H4 (cell line): ENCODE measurements at regions not wholly inside any gene's neighbourhood (a gene's known extent, or its start where the extent isn't known, plus 50 kb on each side); places are given as distances from the start of the nearest gene placed in this dataset.

Source experiments
- DNase-seq: peaks from one replicate; pipeline ENCODE4 v3.0.0-alpha.2; 2015; ENCODE audit warnings: low spot score

DNA sequence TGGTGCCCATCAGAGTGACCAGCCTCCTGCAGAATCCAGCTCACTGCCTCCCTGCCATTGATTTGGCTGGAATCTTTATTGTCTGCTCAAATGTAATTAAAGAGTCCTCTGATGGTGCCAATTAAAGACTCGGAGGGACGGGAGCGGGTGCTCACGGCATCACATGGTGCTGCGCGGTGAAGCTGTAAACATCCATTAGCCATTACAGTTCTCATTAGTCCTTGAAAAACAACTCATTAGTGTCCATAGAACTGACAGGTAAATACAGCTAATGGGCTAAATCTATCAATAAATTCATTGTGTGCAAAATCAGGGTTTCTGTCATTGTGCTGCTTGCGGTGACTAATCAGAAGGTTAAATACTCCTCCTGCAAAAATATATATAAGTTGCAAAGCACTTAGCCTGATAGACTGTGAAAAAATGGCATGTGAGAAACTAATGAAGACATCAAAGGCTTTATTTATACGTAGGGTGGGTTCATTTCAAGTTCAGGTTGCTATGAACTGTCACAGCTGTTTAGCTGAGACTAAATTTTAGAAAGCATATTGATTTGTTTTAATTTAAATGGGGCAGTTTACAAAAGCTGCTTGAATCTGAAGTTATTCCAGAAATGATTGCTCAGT lies 289.8 kb upstream of the POU3F1 start:
- no peak for DNase-seq

DNA sequence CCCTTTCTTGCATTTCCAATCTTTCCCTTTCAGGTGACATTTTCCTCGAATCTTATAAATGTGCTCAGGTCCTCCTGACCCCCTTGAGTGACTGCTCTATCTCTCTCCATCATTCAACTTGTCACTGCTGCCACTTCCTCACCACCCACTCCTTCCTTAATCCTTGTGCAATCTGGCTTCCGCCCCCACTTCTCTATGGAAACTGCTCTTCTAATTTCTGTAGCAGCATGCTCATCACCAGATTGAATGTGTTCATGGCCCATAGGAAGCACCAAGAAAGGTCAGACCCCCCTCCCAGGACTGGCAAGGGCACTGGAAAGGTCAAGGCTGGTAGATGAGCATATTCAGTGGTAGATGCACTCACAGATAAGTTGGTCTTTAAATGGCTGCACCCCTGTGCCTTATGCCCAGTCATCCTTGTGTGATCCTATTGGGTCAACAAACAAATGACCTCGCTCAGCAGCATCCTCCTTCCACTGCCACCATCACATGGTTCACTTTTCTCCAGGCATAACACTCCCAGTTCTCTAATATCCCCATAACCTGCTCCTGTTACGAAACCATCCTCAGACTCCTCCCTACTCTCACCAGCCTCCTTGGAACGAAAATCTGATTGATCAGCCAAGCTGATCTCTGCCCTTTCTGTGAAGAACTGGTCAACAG lies 288.5 kb upstream of the POU3F1 start:
- no peak for DNase-seq

DNA sequence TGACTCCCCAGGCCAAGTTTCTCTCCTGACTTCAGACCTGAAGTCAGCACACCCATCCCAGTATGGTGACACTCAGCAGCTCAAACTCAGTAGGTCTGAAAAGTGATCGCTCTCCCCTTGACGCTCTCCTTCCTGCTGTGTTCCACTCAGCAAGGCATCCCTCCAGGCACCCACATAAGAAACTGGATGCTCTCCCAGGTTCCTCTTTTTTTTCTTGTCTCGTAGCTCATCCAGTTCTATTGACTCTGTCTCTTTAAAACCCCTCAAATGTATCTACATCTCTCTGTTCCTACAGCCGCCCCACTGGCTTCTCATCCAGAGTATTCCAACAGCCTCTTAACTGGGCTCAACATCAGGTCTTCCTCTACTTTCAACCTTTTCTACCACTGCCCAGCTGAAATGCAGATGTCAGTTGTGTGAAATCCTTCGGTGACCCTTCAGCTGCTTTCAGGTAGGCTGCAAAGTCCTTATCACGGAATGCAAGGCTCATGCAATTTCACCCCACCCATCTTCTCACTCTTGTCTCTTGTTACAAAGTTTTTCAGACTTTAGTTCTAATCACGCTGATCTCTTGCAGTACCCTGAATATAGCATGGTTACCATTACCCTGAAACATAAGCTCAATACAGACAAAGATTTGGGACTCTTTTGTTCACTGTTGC lies 286.2 kb upstream of the POU3F1 start:
- DNase-seq: no peak

DNA sequence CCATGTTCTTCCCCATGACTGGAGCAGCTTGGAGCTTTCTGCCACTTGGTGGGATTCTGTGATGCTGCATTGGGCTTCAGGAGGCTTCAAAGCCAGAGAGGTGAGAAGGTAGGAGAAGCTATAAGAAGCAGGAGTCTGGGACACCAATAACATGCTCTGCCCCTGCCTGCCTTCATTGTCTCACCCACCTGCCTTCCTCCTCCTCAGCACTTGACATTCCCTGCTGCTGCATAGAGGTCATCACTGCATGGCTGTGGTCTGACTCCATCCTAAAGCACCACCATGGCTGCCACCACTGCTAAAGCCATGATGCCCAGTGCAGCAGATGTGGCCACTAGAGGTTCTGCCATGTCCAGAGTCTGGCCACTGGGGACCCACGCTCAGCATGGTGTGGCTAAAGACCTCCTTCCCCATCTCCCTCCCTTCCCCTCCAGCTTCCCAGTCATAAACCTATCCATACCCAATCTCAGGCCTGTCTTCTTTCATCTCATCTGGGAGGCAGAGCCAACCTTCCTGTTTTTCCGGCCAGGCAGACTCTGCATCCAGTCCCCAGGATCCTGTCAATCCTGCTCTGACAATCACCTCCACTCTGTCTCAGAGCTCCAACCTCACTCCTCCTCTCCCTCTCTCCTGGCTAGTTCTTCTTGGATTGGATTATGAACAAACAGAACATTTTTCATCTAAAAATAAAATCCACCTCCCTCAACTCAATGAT lies 285.1 kb upstream of the POU3F1 start:
- no peak for DNase-seq

DNA sequence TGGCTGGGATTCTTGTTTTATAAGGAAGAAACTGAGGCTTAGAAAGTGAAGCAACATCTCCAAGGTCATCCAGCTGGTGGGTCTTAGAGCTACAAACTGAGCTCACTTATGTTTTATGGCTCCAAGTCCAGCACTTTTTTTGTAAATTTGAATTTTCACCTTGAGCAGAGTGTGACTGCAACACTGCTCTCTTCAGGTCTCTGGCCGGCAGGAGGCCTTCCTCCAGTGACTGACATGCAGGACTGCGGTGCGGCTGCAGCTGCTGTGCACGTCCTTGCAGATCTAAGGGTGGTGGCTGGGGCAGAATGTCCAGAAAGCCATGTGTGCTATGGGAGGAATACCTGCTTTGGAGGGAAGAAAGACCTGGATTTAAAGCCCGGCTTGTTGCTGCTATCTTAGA lies 284.2 kb upstream of the POU3F1 start:
- no peak for DNase-seq

DNA sequence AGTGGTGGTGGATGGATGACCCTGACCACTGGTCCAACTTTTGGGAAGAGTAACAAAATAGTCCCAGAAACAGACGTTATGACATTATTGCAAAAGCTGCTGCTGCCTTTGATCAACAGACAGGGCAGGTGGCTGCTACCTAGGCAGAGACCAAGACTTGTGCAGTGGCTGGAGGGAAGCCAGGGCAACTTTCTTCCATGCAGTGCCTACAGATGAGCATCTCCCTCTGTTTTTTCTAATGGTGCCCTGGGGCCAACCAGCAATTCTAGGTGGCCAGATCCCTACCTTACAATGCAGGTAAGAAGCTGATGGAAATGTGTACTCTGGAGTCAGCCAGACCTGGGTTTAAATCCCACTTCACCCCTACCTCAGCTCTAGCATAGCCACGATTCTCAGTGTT lies 283.1 kb upstream of the POU3F1 start:
- no peak for DNase-seq

DNA sequence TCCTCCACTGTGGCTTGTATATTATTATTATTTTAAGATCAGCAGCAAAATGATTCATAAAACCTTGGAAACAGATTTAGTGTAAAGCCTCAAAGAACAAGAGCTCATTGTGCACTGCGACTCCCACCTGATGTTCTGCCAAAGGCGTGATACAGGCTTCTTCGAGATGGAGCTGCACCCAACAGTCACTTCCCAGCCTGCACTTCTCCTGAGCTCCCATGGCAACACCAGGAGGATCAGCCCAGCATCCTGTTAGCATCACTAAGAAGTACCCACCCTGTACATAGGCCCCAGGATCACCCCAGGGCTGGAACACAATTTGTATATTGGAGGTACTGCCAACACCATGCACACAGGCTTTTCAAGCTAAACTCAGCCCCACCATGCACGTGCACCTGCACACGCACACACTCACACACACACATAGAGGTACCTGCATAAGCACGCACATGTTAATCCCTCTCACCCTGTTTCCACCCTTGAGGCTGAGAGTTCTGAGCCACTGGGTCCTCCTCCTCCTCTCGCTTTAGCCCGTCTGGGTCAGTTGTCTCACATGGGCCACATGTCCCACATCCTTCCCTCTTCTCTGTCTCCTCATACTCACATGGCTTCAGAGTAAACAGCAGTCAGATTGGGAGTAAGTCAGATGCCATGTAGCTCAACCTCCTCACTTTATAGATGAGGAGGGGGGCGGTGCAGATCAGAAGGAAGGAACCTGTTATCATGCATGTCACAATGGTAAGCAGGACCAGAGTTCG lies 281.9 kb upstream of the POU3F1 start:
- no peak for DNase-seq

DNA sequence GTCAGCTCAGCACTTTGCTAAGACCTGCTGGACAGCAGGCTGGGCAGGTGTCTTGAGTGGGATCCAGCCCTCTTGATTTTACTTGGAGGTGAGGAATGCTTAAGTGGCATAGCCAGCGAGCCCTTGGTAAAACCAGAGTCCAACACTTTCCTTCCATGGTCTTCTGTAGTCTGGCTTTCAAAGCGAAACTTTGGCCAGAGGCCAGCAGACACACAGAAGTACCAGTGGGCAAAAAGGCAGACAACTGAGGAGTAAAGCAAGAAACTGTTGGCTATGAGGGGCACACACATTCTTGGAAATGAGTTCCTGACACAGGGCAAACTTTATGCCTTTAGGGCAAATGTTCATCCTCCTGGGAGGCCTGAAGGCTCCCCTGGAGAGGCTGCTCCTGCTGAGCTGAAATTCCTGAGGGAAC lies 281.0 kb upstream of the POU3F1 start:
- no peak for DNase-seq

DNA sequence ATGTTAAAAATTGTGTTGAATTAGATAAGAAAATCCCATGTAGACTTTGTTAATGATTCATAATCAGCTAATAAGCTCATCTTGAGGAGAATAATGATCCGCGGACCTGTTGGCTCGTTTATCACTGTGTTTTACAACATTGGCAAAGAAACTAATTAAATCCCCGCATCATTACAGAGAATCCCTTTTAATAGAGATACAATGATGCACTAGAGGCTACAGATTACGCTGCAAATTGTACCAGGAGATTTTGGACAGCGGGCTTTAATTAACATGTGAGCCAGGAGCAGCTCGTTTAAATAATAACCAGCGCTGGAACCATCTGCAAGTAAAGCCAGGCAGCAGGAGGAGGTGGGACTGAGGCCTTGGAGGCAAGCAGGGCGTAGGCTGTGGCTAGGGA lies 280.3 kb upstream of the POU3F1 start:
- DNase-seq: no peak

DNA sequence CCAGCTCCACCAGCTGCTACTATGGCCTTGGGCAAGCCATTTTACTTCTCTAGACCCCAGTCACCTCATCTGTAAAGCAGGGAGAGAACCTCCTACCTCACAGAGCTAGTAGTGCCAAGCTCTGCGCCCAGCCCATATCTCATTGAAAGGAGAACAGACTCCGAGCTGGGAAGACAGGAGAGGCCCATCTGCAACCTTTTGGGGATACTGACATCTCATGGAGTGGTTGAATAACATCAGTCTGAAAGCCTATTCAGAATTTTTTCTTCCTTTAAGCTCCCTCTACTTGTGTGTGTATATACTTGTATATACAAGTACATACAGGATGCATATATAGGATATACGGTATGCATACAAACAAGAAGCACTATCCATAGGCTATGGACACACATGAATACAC lies 279.5 kb upstream of the POU3F1 start:
- DNase-seq: no peak

DNA sequence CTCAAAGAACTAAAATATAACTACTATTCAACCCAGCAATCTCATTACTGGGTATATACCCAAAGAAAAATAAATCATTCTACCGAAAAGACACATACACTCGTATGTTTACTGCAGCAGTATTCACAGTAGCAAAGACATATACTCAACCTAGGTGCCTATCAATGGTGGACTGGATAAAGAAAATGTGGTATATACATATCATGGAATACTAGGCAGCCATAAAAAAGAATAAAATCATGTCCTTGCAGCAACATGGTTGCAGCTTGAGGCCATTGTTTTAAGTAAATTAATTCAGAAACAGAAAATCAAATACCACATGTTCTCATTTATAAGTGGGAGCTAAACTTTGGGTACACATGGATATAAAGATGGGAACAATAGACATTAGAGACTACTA lies 266.2 kb upstream of the POU3F1 start:
- DNase-seq: no peak

DNA sequence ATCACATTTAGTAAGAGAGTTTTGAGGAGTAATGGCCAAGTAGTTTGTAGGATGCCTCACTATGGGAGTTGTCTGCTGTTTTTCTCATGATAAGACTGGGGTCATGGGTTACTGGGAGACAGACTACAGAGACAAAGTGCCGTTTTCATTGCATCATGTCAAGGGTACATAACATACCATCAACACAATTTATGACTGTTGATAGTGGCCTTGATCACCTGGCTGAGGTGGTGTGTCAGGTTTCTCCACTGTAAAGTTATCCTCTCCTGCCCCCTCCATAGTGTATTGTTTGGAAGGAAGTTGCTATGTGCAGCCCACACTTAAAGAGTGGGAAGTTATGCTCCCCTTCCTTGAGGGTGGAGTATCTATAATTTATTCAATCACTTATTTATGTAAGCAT lies 263.5 kb upstream of the POU3F1 start:
- no peak for DNase-seq

DNA sequence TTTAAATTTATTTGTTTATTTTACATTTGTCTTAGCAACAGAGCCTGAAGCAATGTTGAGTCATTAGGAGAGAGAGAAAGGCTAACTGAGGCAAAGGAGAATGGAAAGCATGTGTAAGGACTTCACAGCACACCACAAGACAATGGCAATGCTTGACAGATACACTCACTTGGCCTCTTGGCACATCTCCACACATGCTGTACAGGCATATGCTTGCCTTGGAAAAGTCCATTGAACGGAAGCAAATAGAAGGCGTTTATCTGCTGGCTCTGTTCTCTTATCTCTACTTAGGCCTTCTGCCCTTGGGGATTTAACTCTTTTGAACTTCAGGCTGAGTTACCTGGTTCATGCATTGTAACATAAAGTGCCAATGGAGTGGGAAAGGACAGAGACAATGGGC lies 262.2 kb upstream of the POU3F1 start:
- no peak for DNase-seq

DNA sequence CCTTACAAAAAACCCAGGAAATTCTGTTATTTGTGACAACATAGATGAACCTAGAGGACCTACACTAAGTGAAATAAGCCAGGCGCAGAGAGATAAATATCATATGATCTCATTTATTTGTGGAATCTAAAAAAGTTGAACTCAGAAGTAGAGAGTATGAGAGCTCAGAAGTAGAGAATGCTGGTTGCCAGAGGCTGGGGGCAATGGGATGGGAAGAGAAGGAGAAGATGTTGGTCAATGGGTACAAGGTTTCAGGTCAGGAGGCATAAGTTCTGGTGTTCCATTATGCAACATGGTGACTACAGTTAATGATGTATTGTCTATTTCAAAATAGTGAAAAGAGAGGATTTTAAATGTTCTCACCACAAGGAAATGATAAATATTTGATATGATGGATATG lies 259.1 kb upstream of the POU3F1 start:
- DNase-seq: no peak

DNA sequence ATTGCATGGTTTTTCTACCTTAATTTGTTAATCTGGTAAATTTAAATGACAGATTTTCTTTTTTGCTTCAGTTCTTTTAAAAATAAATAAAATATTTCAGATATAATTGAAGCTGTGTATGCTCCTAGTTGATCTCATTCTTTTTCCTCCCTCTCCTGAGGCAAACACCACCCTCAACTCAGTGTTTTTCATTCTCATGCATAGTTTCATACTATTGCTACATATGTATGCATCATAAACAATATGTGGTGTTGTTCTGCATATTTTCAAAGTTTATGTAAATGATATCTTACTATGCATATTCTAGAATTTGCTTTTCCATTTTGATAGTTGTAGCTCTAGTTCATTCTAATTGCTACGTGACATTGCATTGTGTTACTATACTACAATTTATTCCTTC lies 257.2 kb upstream of the POU3F1 start:
- DNase-seq: no peak

DNA sequence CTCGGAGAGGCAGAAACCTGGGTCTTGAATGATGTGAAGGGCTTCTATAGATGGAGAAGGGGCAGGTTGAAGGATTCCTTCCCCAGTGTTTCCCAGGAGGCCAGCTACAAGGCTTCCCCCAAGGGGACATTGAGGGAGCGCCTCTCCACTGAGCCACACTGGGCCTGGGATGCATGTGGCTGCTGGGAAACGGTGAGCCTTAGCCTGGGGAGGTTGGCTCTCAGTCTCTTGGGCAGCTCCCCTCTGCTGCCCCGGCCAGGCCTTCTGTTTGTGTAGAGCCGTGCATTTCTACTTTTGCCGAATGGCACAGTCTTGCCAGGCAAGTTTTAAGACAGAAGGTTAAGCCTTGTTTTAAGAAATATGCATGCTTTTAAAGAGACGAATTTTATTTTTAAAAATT lies 254.4 kb upstream of the POU3F1 start:
- no peak for DNase-seq

DNA sequence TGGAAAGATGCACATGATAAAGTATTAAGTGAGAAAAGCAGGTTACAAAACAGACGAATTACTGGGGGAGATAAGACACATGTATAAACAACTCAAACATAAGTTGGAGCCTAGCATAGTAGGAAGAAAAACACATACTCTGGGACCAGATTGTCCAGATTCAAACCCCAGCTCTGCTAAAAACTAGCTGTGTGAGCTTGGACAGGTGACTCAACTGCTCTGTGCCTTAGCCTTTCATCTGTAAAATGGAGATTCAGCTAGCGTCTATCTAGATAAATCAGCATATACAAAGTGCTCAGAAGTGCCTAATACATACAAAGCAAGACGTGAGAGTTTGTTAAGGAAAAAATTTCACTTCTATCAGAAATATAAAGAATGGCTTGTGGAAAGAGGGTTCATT lies 254.0 kb upstream of the POU3F1 start:
- no peak for DNase-seq

DNA sequence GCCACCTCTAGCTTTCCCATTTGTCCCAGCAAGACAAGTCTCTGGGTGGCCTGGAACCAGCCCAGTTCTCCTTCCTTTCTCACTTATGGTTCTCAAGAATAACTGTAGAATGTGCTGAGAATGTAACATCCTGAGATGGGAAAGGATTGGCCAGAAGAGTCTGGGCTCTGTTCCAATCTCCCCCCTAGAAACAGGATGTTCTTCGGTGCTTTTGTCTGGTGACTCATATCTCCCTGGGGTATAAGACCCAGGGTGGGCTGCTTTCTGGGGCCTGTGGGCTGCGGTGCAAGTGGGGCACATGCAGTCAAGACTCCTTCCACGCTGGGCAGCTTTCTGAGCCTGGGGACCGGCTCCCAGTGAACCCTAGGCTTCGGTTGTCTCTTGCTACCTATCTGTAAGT lies 251.2 kb upstream of the POU3F1 start:
- no peak for DNase-seq

DNA sequence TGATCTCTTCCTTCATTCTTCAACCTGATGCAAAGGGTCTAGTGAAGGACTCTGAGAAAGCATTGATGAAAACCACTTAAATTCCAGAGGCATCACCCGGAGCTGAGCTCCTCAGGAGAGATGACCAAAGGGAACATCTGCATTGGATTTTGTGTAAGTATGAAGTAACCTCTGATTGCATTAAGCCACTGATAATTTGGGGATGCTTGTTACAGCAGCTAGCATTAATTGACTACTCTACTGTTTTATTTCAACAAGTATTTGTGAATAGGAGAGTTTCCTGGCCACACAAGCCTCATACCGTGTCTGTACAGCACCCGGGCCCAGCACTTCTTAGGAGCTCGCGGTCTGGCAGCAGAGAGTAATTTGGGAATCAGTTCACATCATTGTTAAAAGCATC lies 250.7 kb upstream of the POU3F1 start:
- DNase-seq: no peak

DNA sequence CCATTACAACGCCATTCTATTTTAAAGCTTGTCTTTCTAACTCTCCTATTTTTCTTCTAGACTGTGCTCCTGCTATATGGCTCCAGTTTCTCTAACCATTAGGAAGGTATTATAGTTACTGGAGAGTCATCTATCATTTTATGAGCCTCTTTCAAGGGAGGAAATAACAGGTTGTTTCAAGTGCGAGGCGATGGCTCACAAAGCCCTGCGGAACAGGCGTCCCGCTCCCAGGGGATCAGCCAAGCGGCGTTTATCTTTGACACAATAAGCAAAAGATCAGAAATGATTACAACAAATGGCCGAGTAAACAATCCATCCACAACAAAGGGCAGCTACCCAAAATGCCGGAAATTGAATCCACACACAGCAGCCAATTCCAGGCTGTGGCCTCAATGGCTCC lies 249.5 kb upstream of the POU3F1 start:
- DNase-seq: no peak

DNA sequence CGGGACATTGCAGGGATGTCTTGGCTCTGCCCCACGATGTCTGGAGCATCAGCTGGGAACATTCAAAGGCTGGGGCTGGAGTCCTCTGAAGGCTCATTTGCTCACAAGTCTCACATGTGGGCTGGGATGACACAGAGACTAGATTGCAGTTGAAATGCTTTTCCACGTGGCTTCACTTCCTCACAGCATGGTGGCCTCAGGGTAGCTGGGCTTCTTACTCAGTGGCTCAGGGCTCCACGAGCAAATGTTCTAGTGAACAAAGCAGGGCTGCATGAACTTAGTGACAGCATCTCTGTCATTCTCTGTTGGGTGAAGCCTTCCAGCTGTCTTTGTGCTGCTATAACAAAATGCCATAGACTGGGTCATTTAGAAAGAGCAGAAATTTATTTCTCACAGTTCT lies 247.0 kb upstream of the POU3F1 start:
- no peak for DNase-seq

DNA sequence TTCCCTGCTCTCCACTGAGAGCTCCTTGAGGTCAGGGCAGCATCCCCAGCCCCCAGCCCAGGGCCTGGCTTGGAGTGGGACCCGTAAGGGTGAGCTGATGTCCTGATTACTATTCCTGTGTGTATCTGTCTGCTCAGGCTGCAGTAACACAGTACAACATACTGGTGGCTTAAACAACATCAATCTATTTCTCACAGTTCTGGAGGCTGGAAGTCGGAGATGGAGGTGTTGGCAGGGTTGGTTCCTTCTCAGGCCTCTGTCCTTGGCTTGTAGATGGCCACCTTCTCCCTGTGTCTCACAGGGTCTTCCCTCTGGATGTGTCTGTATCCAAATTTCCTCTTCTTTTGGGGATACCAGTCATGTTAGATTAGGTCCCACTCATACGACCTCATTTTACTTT lies 246.4 kb upstream of the POU3F1 start:
- no peak for DNase-seq
